NCI-H1694 (cell line): ENCODE measurements at regions not wholly inside any gene's neighbourhood (a gene's known extent, or its start where the extent isn't known, plus 50 kb on each side); places are given as distances from the start of the nearest gene placed in this dataset.
"Not testable (repeated sequence)": the region's sequence is repeated elsewhere in the genome, so short reads cannot be mapped to it uniquely, and the experiment has no call there.

Experiments
- DNase-seq: peaks from one replicate; lab custom pipeline; 2025; lab: John Stamatoyannopoulos, UW

GRCh38 chr20:54746796-54747195 is 271.4 kb downstream of the DOK5 start:
- DNase-seq = no peak

GRCh38 chr20:54745780-54746179 is 270.4 kb downstream of the DOK5 start:
- DNase-seq = no peak

GRCh38 chr20:54744097-54744496 is 268.7 kb downstream of the DOK5 start:
- DNase-seq = no peak

- no peak for DNase-seq
Observed at GRCh38 chr20:54742193-54742592, 266.8 kb downstream of the DOK5 start.

GRCh38 chr20:54736421-54736820 is 261.0 kb downstream of the DOK5 start:
- DNase-seq = no peak

- DNase-seq = no peak
Observed at GRCh38 chr20:54733687-54734086, 258.3 kb downstream of the DOK5 start.

- no peak for DNase-seq
Observed at GRCh38 chr20:54727490-54727889, 252.1 kb downstream of the DOK5 start.

- peak; percentile 3 for DNase-seq
Observed at GRCh38 chr20:54726687-54727300, 251.4 kb downstream of the DOK5 start.

- not testable (repeated sequence) for DNase-seq
Observed at GRCh38 chr20:54725266-54725665, 249.9 kb downstream of the DOK5 start.

- no peak for DNase-seq
Observed at GRCh38 chr20:54723723-54724122, 248.3 kb downstream of the DOK5 start.

- no peak for DNase-seq
Observed at GRCh38 chr20:54717983-54718382, 242.6 kb downstream of the DOK5 start.

- DNase-seq = no peak
Observed at GRCh38 chr20:54716790-54717189, 241.4 kb downstream of the DOK5 start.

- DNase-seq = no peak
Observed at GRCh38 chr20:54716174-54716747, 240.9 kb downstream of the DOK5 start.

GRCh38 chr20:54714817-54715216 is 239.4 kb downstream of the DOK5 start:
- DNase-seq = no peak

GRCh38 chr20:54713727-54714126 is 238.3 kb downstream of the DOK5 start:
- no peak for DNase-seq

- DNase-seq = no peak
Observed at GRCh38 chr20:54711071-54711470, 235.7 kb downstream of the DOK5 start.

GRCh38 chr20:54710341-54710740 is 234.9 kb downstream of the DOK5 start:
- DNase-seq = no peak

- no peak for DNase-seq
Observed at GRCh38 chr20:54708229-54708628, 232.8 kb downstream of the DOK5 start.

- DNase-seq = no peak
Observed at GRCh38 chr20:54707801-54708200, 232.4 kb downstream of the DOK5 start.

- DNase-seq = no peak
Observed at GRCh38 chr20:54706581-54706980, 231.2 kb downstream of the DOK5 start.

GRCh38 chr20:54704032-54704635 is 228.7 kb downstream of the DOK5 start:
- DNase-seq = no peak
